HCT116 (cell line): ENCODE measurements at regions not wholly inside any gene's neighbourhood (a gene's known extent, or its start where the extent isn't known, plus 50 kb on each side); places are given as distances from the start of the nearest gene placed in this dataset.

Source experiments
- ATAC-seq: fragments of 200-7000 bp; cut with Tn5 transposase; 2 replicates; pipeline ENCODE4 v1.9.1; 2020; ENCODE audit warnings: mild to moderate bottlenecking, moderate library complexity
- BruUV-seq: library from RNA; stranded (reverse); fragments of 400-500 nt; replicated peaks from 2 replicates; lab custom pipeline; 2021; lab: Mats Ljungman, UMichigan
- CTCF ChIA-PET: fragments of 300-600 bp; sonication (Branson Sonifier 250); formaldehyde crosslinking; loops from one replicate; lab custom pipeline; 2021; ENCODE audit warnings: antibody characterized with exemption; lab: Charles Lee
- POLR2A ChIA-PET: fragments of 300-600, 350-600 bp; sonication (Branson Sonifier 250); formaldehyde crosslinking; loops from one replicate; lab custom pipeline; 2021; ENCODE audit warnings: antibody characterized with exemption; lab: Charles Lee
- RAD21 ChIA-PET, 2 experiments: fragments of 300-600 bp; sonication (Branson Sonifier 250); formaldehyde crosslinking; loops; one replicate each; lab custom pipeline; 2023; ENCODE audit warnings: low total read pairs in 2 of 2; ENCODE audit not compliant: uncharacterized antibody in 2 of 2, unreplicated experiment in 2 of 2, low non-redundant PET in 1 of 2; lab: Charles Lee
- DNase-seq: peaks from one replicate; pipeline ENCODE4 v3.0.0-alpha.2; 2010; ENCODE audit warnings: low read depth, low spot score
- H2AFZ ChIP-seq: fragments of 200-600 bp; shearing (Covaris generic), sonication (generic); 2 replicates; pipeline ENCODE4 v1.6.1; 2017; ENCODE audit warnings: low read depth, mixed run types, mixed read lengths, antibody characterized with exemption, low read length; ENCODE audit not compliant: poor library complexity, severe bottlenecking
- H3K27ac ChIP-seq: 2 replicates; pipeline ENCODE4 v1.5.1; 2012; ENCODE audit warnings: low read depth, low read length
- H3K27me3 ChIP-seq: fragments of 200-600 bp; sonication (generic); 2 replicates; pipeline ENCODE4 v1.6.1; 2016; ENCODE audit warnings: mixed run types, low read length, mixed read lengths; ENCODE audit not compliant: insufficient read depth
- H3K36me3 ChIP-seq, 2 experiments: fragments of 200-500 bp in 1 of 2; fragments of 200-600 bp in 1 of 2; sonication (Bioruptor generic) in 1 of 2; sonication (generic) in 1 of 2; 2 replicates each; pipeline versions ENCODE4 v1.5.1 to v1.6.1; 2014 to 2016; ENCODE audit warnings: low read length in 2 of 2, inconsistent platforms in 1 of 2, mixed read lengths in 1 of 2, mixed run types in 1 of 2; ENCODE audit not compliant: insufficient read depth in 2 of 2, control insufficient read depth in 1 of 2
- H3K4me1 ChIP-seq, 2 experiments: fragments of 200-600 bp in 1 of 2; sonication (generic) in 1 of 2; 2 replicates each; pipeline versions ENCODE4 v1.5.1 to v1.6.1; 2012 to 2017; ENCODE audit warnings: low read length in 2 of 2, inconsistent platforms in 1 of 2, mild to moderate bottlenecking in 1 of 2, mixed read lengths in 1 of 2, mixed run types in 1 of 2, moderate library complexity in 1 of 2; ENCODE audit not compliant: insufficient read depth in 2 of 2, control insufficient read depth in 1 of 2
- H3K4me2 ChIP-seq: fragments of 200-600 bp; sonication (generic); 2 replicates; pipeline ENCODE4 v1.6.1; 2017; ENCODE audit warnings: mixed run types, low read length, mixed read lengths
- H3K4me3 ChIP-seq, 2 experiments: fragments of 200-600 bp in 1 of 2; sonication (generic) in 1 of 2; replicated peaks in 1 of 2; 2 replicates each; pipeline ENCODE4 v1.5.1; 2011 to 2016; ENCODE audit warnings: low read length in 2 of 2, control low read depth in 1 of 2, low read depth in 1 of 2, mild to moderate bottlenecking in 1 of 2, mixed read lengths in 1 of 2, mixed run types in 1 of 2
- H3K79me2 ChIP-seq: fragments of 200-600 bp; sonication (generic); 2 replicates; pipeline ENCODE4 v1.6.1; 2017; ENCODE audit warnings: mild to moderate bottlenecking, mixed run types, low read length, moderate library complexity, mixed read lengths; ENCODE audit not compliant: insufficient read depth
- H3K9ac ChIP-seq: fragments of 200-600 bp; sonication (generic); 2 replicates; pipeline ENCODE4 v1.6.1; 2016; ENCODE audit warnings: low read length, mixed read lengths
- H3K9me2 ChIP-seq: fragments of 200-600 bp; sonication (generic), shearing (Covaris generic); 2 replicates; pipeline ENCODE4 v1.6.1; 2017; ENCODE audit warnings: mixed run types, mild to moderate bottlenecking, moderate library complexity; ENCODE audit not compliant: insufficient read depth
- H3K9me3 ChIP-seq, 2 experiments: fragments of 200-500 bp in 1 of 2; fragments of 200-600 bp in 1 of 2; sonication (Bioruptor generic) in 1 of 2; sonication (generic) in 1 of 2; 2 replicates each; pipeline ENCODE4 v1.6.1; 2014 to 2017; ENCODE audit warnings: low read length in 2 of 2, mixed read lengths in 2 of 2, inconsistent platforms in 1 of 2, low read depth in 1 of 2, mild to moderate bottlenecking in 1 of 2, mixed run types in 1 of 2, moderate library complexity in 1 of 2; ENCODE audit not compliant: control insufficient read depth in 1 of 2, insufficient read depth in 1 of 2
- H4K20me1 ChIP-seq: fragments of 200-600 bp; sonication (generic), shearing (Covaris generic); 2 replicates; pipeline ENCODE4 v1.6.1; 2017; ENCODE audit warnings: mixed run types, mild to moderate bottlenecking, moderate library complexity; ENCODE audit not compliant: insufficient read depth
- CBX3 ChIP-seq: IDR thresholded peaks from 2 replicates; pipeline ENCODE4 v1.6.1; 2012; ENCODE audit warnings: low read depth
- CEBPB ChIP-seq: IDR thresholded peaks from 2 replicates; pipeline ENCODE4 v1.6.1; 2012; ENCODE audit warnings: low read depth
- ELF1 ChIP-seq: IDR thresholded peaks from 2 replicates; pipeline ENCODE4 v1.6.1; 2012; ENCODE audit warnings: low read depth, borderline replicate concordance
- EZH2 ChIP-seq: fragments of 200-600 bp; sonication (generic); IDR thresholded peaks from 2 replicates; pipeline ENCODE4 v1.6.1; 2017; ENCODE audit warnings: antibody characterized with exemption, mixed run types
- EZH2phosphoT487 ChIP-seq: fragments of 200-600 bp; IDR thresholded peaks from 2 replicates; pipeline ENCODE4 v1.6.1; 2018; ENCODE audit warnings: antibody characterized with exemption, borderline replicate concordance
- FOSL1 ChIP-seq: IDR thresholded peaks from 2 replicates; pipeline ENCODE4 v1.6.1; 2012; ENCODE audit warnings: low read depth
- JUND ChIP-seq: IDR thresholded peaks from 2 replicates; pipeline ENCODE4 v1.6.1; 2012
- POLR2A ChIP-seq: IDR thresholded peaks from 2 replicates; pipeline ENCODE4 v1.7.0; 2011; ENCODE audit warnings: borderline replicate concordance; ENCODE audit not compliant: insufficient read depth, insufficient read length; ENCODE audit errors: extremely low read depth
- POLR2AphosphoS5 ChIP-seq: IDR thresholded peaks from 2 replicates; pipeline ENCODE4 v1.6.1; 2011; ENCODE audit warnings: mild to moderate bottlenecking, low read depth, low read length, moderate library complexity
- SIN3A ChIP-seq: IDR thresholded peaks from 2 replicates; pipeline ENCODE4 v1.6.1; 2012; ENCODE audit warnings: low read depth
- SP1 ChIP-seq: IDR thresholded peaks from 2 replicates; pipeline ENCODE4 v1.6.1; 2012; ENCODE audit warnings: low read depth
- SRF ChIP-seq: IDR thresholded peaks from 2 replicates; pipeline ENCODE4 v1.6.1; 2012; ENCODE audit warnings: low read depth
- YY1 ChIP-seq: IDR thresholded peaks from 2 replicates; pipeline ENCODE4 v1.6.1; 2011; ENCODE audit warnings: low read length, low read depth, moderate library complexity, mild to moderate bottlenecking; ENCODE audit not compliant: insufficient replicate concordance; ENCODE audit errors: extremely low read depth
- ZNF274 ChIP-seq: fragments of 200-500 bp; sonication (Bioruptor generic); IDR thresholded peaks from 2 replicates; pipeline ENCODE4 v1.6.1; 2014; ENCODE audit warnings: mild to moderate bottlenecking, low read depth, low read length, inconsistent platforms
- intact Hi-C: fragments of 100-400 bp; cut with micrococcal nuclease; formaldehyde crosslinking; loops from 2 replicates; pipeline ENCODE4 v1.10.0; 2022
- TF ChIP-seq, protein P1 (sequence below): IDR thresholded peaks from 2 replicates; pipeline ENCODE4 v1.6.1; 2012; ENCODE audit warnings: low read depth
- TF ChIP-seq, protein P2 (sequence below): IDR thresholded peaks from 2 replicates; pipeline ENCODE4 v1.6.1; 2012
- TF ChIP-seq, protein P3 (sequence below): IDR thresholded peaks from 2 replicates; pipeline ENCODE4 v1.6.1; 2011; ENCODE audit warnings: mild to moderate bottlenecking, low read length, moderate library complexity; ENCODE audit not compliant: insufficient replicate concordance; ENCODE audit errors: extremely low read depth
- TF ChIP-seq, protein P4 (sequence below): IDR thresholded peaks from 2 replicates; pipeline ENCODE4 v1.6.1; 2012
- TF ChIP-seq, protein P5 (sequence below), 3 experiments: fragments of 200-600 bp in 1 of 3; sonication (generic) in 1 of 3; IDR thresholded peaks in 2 of 3; conservative IDR thresholded peaks in 1 of 3; 2 replicates each; pipeline ENCODE4 v1.5.1; 2012 to 2017; ENCODE audit warnings: low read depth in 2 of 3, low read length in 2 of 3, antibody characterized with exemption in 1 of 3, borderline replicate concordance in 1 of 3, control low read depth in 1 of 3, mild to moderate bottlenecking in 1 of 3, mixed read lengths in 1 of 3, mixed run types in 1 of 3, moderate library complexity in 1 of 3; ENCODE audit not compliant: insufficient read depth in 1 of 3

DNA sequence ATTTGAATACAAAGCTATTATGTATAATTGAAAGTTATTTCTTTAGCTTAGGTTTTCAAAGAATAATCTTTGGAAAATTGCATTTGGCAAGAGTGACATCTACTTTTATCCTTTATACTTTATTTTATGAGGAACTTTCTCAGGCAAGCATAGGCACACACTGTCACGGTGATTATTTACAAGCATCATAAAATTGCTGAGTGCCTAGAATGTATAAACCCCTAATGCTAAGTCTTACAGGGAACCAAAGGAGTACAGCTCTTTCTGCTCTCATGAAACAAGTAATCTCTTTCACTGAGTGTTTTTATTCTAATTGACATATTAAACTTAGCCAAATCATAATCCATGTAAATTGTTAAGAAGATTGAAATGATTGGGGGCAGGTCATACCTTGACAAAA, 154.9 kb downstream of the FSCB start:
- H3K27me3 ChIP-seq, result no peaks in the 10 kb centered on the region
- H3K4me1 ChIP-seq, result no peaks in the 10 kb centered on the region
- RAD21 ChIA-PET, result no interaction called here
- peaks cover 0 to 3% of the 10 kb centered on the region in 2 experiments; a peak in 2 of 4 replicates for H3K9me3 ChIP-seq
- H3K4me2 ChIP-seq, result no peak overlapping the region
- CTCF ChIA-PET, result no interaction called here
- no peak overlapping the region for H3K4me3 ChIP-seq
- intact Hi-C loops, result no loop called here
- no peak overlapping the region for H3K27ac ChIP-seq
- no TSS peak for BruUV-seq
- POLR2A ChIA-PET, result no interaction called here
- no peaks in the 10 kb centered on the region for H3K9me2 ChIP-seq
- H3K36me3 ChIP-seq, result no peaks in the 10 kb centered on the region
- no peak for TF ChIP-seq SRF
- TF ChIP-seq EZH2phosphoT487, result no peak
- TF ChIP-seq POLR2AphosphoS5, result no peak
- no peak for TF ChIP-seq SP1
- TF ChIP-seq JUND, result no peak
- no peak for TF ChIP-seq FOSL1
- no peak for TF ChIP-seq CEBPB
- TF ChIP-seq, protein P1, sequence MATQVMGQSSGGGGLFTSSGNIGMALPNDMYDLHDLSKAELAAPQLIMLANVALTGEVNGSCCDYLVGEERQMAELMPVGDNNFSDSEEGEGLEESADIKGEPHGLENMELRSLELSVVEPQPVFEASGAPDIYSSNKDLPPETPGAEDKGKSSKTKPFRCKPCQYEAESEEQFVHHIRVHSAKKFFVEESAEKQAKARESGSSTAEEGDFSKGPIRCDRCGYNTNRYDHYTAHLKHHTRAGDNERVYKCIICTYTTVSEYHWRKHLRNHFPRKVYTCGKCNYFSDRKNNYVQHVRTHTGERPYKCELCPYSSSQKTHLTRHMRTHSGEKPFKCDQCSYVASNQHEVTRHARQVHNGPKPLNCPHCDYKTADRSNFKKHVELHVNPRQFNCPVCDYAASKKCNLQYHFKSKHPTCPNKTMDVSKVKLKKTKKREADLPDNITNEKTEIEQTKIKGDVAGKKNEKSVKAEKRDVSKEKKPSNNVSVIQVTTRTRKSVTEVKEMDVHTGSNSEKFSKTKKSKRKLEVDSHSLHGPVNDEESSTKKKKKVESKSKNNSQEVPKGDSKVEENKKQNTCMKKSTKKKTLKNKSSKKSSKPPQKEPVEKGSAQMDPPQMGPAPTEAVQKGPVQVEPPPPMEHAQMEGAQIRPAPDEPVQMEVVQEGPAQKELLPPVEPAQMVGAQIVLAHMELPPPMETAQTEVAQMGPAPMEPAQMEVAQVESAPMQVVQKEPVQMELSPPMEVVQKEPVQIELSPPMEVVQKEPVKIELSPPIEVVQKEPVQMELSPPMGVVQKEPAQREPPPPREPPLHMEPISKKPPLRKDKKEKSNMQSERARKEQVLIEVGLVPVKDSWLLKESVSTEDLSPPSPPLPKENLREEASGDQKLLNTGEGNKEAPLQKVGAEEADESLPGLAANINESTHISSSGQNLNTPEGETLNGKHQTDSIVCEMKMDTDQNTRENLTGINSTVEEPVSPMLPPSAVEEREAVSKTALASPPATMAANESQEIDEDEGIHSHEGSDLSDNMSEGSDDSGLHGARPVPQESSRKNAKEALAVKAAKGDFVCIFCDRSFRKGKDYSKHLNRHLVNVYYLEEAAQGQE, result no peak
- TF ChIP-seq, protein P2, sequence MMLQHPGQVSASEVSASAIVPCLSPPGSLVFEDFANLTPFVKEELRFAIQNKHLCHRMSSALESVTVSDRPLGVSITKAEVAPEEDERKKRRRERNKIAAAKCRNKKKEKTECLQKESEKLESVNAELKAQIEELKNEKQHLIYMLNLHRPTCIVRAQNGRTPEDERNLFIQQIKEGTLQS, result no peak
- TF ChIP-seq ELF1, result no peak
- TF ChIP-seq, protein P3, sequence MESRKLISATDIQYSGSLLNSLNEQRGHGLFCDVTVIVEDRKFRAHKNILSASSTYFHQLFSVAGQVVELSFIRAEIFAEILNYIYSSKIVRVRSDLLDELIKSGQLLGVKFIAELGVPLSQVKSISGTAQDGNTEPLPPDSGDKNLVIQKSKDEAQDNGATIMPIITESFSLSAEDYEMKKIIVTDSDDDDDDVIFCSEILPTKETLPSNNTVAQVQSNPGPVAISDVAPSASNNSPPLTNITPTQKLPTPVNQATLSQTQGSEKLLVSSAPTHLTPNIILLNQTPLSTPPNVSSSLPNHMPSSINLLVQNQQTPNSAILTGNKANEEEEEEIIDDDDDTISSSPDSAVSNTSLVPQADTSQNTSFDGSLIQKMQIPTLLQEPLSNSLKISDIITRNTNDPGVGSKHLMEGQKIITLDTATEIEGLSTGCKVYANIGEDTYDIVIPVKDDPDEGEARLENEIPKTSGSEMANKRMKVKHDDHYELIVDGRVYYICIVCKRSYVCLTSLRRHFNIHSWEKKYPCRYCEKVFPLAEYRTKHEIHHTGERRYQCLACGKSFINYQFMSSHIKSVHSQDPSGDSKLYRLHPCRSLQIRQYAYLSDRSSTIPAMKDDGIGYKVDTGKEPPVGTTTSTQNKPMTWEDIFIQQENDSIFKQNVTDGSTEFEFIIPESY, result no peak
- TF ChIP-seq ZNF274, result no peak
- TF ChIP-seq EZH2, result no peak
- TF ChIP-seq, protein P4, sequence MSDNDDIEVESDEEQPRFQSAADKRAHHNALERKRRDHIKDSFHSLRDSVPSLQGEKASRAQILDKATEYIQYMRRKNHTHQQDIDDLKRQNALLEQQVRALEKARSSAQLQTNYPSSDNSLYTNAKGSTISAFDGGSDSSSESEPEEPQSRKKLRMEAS, result no peak
- TF ChIP-seq CBX3, result no peak
- TF ChIP-seq YY1, result no peak
- TF ChIP-seq SIN3A, result no peak
- TF ChIP-seq, protein P5, sequence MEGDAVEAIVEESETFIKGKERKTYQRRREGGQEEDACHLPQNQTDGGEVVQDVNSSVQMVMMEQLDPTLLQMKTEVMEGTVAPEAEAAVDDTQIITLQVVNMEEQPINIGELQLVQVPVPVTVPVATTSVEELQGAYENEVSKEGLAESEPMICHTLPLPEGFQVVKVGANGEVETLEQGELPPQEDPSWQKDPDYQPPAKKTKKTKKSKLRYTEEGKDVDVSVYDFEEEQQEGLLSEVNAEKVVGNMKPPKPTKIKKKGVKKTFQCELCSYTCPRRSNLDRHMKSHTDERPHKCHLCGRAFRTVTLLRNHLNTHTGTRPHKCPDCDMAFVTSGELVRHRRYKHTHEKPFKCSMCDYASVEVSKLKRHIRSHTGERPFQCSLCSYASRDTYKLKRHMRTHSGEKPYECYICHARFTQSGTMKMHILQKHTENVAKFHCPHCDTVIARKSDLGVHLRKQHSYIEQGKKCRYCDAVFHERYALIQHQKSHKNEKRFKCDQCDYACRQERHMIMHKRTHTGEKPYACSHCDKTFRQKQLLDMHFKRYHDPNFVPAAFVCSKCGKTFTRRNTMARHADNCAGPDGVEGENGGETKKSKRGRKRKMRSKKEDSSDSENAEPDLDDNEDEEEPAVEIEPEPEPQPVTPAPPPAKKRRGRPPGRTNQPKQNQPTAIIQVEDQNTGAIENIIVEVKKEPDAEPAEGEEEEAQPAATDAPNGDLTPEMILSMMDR (IDR thresholded peaks at IDR 0.05 in 2 of 3, conservative IDR thresholded peaks at IDR 0.05 in 1 of 3; ENCODE audit: borderline replicate concordance in 1 of 3, insufficient read depth in 1 of 3, low read depth in 2 of 3, low read length in 2 of 3), result no peak
- no peak for TF ChIP-seq POLR2A
- H3K9ac ChIP-seq, result no peak overlapping the region
- no peak for DNase-seq
- H3K79me2 ChIP-seq, result no peaks in the 10 kb centered on the region
- ATAC-seq, result no peak
- no peak overlapping the region for H2AFZ ChIP-seq
- H4K20me1 ChIP-seq, result no peaks in the 10 kb centered on the region
